Fibroblast of villous mesenchyme (primary cell): ENCODE measurements at regions not wholly inside any gene's neighbourhood (a gene's known extent, or its start where the extent isn't known, plus 50 kb on each side); places are given as distances from the start of the nearest gene placed in this dataset.

Experiments used
- DNase-seq: peaks from one replicate; pipeline ENCODE4 v3.0.0-alpha.2; 2010; ENCODE audit warnings: low read depth
- H3K4me3 ChIP-seq: 2 replicates; pipeline ENCODE4 v1.5.1; 2011; ENCODE audit warnings: low read depth, mild to moderate bottlenecking, low read length
- CTCF ChIP-seq: IDR thresholded peaks from 2 replicates; pipeline ENCODE4 v1.5.1; 2012; ENCODE audit warnings: low read depth, mild to moderate bottlenecking, low read length; ENCODE audit not compliant: insufficient read depth

GRCh38 chr15:38904298-38904697, 339.7 kb upstream of the RASGRP1 start:
- no peak for TF ChIP-seq CTCF
- DNase-seq, result no peak

GRCh38 chr15:38905632-38906031, 341.0 kb upstream of the RASGRP1 start:
- no peak overlapping the region for H3K4me3 ChIP-seq
- TF ChIP-seq CTCF, result no peak
- peak; percentile 17 for DNase-seq

More at GRCh38 chr15:38904298-38904697, 339.7 kb upstream of the RASGRP1 start:
- no peak overlapping the region for H3K4me3 ChIP-seq

GRCh38 chr15:38920966-38921365, 356.4 kb upstream of the RASGRP1 start:
- no peak for TF ChIP-seq CTCF
- no peak overlapping the region for H3K4me3 ChIP-seq
- no peak for DNase-seq

- H3K4me3 ChIP-seq, result no peak overlapping the region
- no peak for DNase-seq
- TF ChIP-seq CTCF, result no peak
These were observed 356.9 kb upstream of the RASGRP1 start for GRCh38 chr15:38921471-38921870.

- no peak for DNase-seq
These were observed 363.8 kb upstream of the RASGRP1 start for GRCh38 chr15:38928431-38928830.

GRCh38 chr15:38930851-38931572, 366.4 kb upstream of the RASGRP1 start:
- H3K4me3 ChIP-seq, result no peak overlapping the region
- peak; percentile 32 for DNase-seq
- no peak for TF ChIP-seq CTCF

More at GRCh38 chr15:38928431-38928830, 363.8 kb upstream of the RASGRP1 start:
- no peak for TF ChIP-seq CTCF
- H3K4me3 ChIP-seq, result no peak overlapping the region
